ENCODE measurements at regions not wholly inside any gene's neighbourhood (a gene's known extent, or its start where the extent isn't known, plus 50 kb on each side); places are given as distances from the start of the nearest gene placed in this dataset.

- Histone ChIP-seq H4K91ac (ENCODE audit: low read depth, low read length, poor library complexity) (no peak overlapping the region), H3K4ac (ENCODE audit: low read length) (no peak overlapping the region), H4K8ac (ENCODE audit: low read depth, low read length) (no peak overlapping the region), H3K79me1 (ENCODE audit: low read depth, low read length) (no peaks in the 10 kb centered on the region), H3K4me2 (ENCODE audit: insufficient read depth, low read length, poor library complexity, severe bottlenecking) (no peak overlapping the region), H3K27me3 (ENCODE audit: control insufficient read depth in 3 of 3, insufficient read depth in 3 of 3, low read depth in 1 of 3, low read length in 3 of 3) (no peaks in the 10 kb centered on the region), H3K9ac (ENCODE audit: low read depth, low read length, poor library complexity) (no peak overlapping the region), H2BK12ac (ENCODE audit: low read length) (no peak overlapping the region), H3K27ac (replicated peaks; ENCODE audit: low read length) (no peak overlapping the region), H3K4me3 (ENCODE audit: low read length in 2 of 2) (no peak overlapping the region), H2BK120ac (ENCODE audit: low read depth, low read length) (no peak overlapping the region), H2BK5ac (ENCODE audit: low read length) (no peak overlapping the region), H3K14ac (ENCODE audit: low read length) (no peak overlapping the region), H3K18ac (ENCODE audit: low read length) (no peak overlapping the region), H2BK15ac (ENCODE audit: low read length) (no peak overlapping the region), H2AFZ (ENCODE audit: low read length) (no peak overlapping the region), H2AK5ac (ENCODE audit: low read depth, low read length) (no peak overlapping the region), H3K4me1 (ENCODE audit: control insufficient read depth in 2 of 2, insufficient read depth in 1 of 2, low read depth in 1 of 2, low read length in 2 of 2) (no peaks in the 10 kb centered on the region), H3K9me3 (replicated peaks in 1 of 2; ENCODE audit: control insufficient read depth in 2 of 2, insufficient read depth in 1 of 2, low read depth in 1 of 2, low read length in 2 of 2) (no peaks in the 10 kb centered on the region), H3K23ac (ENCODE audit: low read depth, low read length, poor library complexity) (no peak overlapping the region), H3K36me3 (replicated peaks in 1 of 2; ENCODE audit: control insufficient read depth in 2 of 2, insufficient read depth in 2 of 2, low read length in 2 of 2) (no peaks in the 10 kb centered on the region)
- no peak for DNase-seq (ENCODE audit: low spot score)
- WGBS, 2 donors (ENCODE audit: extremely low coverage in 2 of 2, insufficient read length in 2 of 2, insufficient replicate concordance in 1 of 2), result no CpG with 5 or more reads among the region's 6 CpGs
These were observed 145.3 kb downstream of the HINT1 start for GRCh38 chr5:131019601-131020315.

GRCh38 chr5:131019111-131019510 is 145.9 kb downstream of the HINT1 start:
- Histone ChIP-seq H3K4ac (ENCODE audit: low read length) (no peak overlapping the region), H2BK120ac (ENCODE audit: low read depth, low read length) (no peak overlapping the region), H2AK5ac (ENCODE audit: low read depth, low read length) (no peak overlapping the region), H3K27ac (replicated peaks; ENCODE audit: low read length) (no peak overlapping the region), H3K36me3 (replicated peaks in 1 of 2; ENCODE audit: control insufficient read depth in 2 of 2, insufficient read depth in 2 of 2, low read length in 2 of 2) (no peaks in the 10 kb centered on the region), H4K91ac (ENCODE audit: low read depth, low read length, poor library complexity) (no peak overlapping the region), H3K4me1 (ENCODE audit: control insufficient read depth in 2 of 2, insufficient read depth in 1 of 2, low read depth in 1 of 2, low read length in 2 of 2) (no peaks in the 10 kb centered on the region), H4K8ac (ENCODE audit: low read depth, low read length) (no peak overlapping the region), H2AFZ (ENCODE audit: low read length) (no peak overlapping the region), H3K18ac (ENCODE audit: low read length) (no peak overlapping the region), H3K79me1 (ENCODE audit: low read depth, low read length) (no peaks in the 10 kb centered on the region), H3K4me3 (ENCODE audit: low read length in 2 of 2) (no peak overlapping the region), H3K23ac (ENCODE audit: low read depth, low read length, poor library complexity) (no peak overlapping the region), H2BK12ac (ENCODE audit: low read length) (no peak overlapping the region), H3K4me2 (ENCODE audit: insufficient read depth, low read length, poor library complexity, severe bottlenecking) (no peak overlapping the region), H3K14ac (ENCODE audit: low read length) (no peak overlapping the region), H2BK5ac (ENCODE audit: low read length) (no peak overlapping the region), H3K27me3 (ENCODE audit: control insufficient read depth in 3 of 3, insufficient read depth in 3 of 3, low read depth in 1 of 3, low read length in 3 of 3) (no peaks in the 10 kb centered on the region), H2BK15ac (ENCODE audit: low read length) (no peak overlapping the region), H3K9me3 (replicated peaks in 1 of 2; ENCODE audit: control insufficient read depth in 2 of 2, insufficient read depth in 1 of 2, low read depth in 1 of 2, low read length in 2 of 2) (no peaks in the 10 kb centered on the region), H3K9ac (ENCODE audit: low read depth, low read length, poor library complexity) (no peak overlapping the region)
- DNase-seq (ENCODE audit: low spot score), result no peak
- WGBS, 2 donors (ENCODE audit: extremely low coverage in 2 of 2, insufficient read length in 2 of 2, insufficient replicate concordance in 1 of 2), result no CpG with 5 or more reads among the region's 1 CpG

GRCh38 chr5:131008329-131008728 is 156.7 kb downstream of the HINT1 start:
- no peak overlapping the region for H3K23ac ChIP-seq (ENCODE audit: low read depth, low read length, poor library complexity)
- no peak for DNase-seq (ENCODE audit: low spot score)
- no peak overlapping the region for H3K9ac ChIP-seq (ENCODE audit: low read depth, low read length, poor library complexity)
- H2BK5ac ChIP-seq (ENCODE audit: low read length), result no peak overlapping the region
- H3K27ac ChIP-seq (replicated peaks; ENCODE audit: low read length), result no peak overlapping the region
- H2BK120ac ChIP-seq (ENCODE audit: low read depth, low read length), result no peak overlapping the region
- no peak overlapping the region for H4K8ac ChIP-seq (ENCODE audit: low read depth, low read length)
- H4K91ac ChIP-seq (ENCODE audit: low read depth, low read length, poor library complexity), result no peak overlapping the region
- H3K9me3 ChIP-seq (replicated peaks in 1 of 2; ENCODE audit: control insufficient read depth in 2 of 2, insufficient read depth in 1 of 2, low read depth in 1 of 2, low read length in 2 of 2), result no peaks in the 10 kb centered on the region
- H2AFZ ChIP-seq (ENCODE audit: low read length), result no peak overlapping the region
- no peaks in the 10 kb centered on the region for H3K79me1 ChIP-seq (ENCODE audit: low read depth, low read length)
- no peak overlapping the region for H3K4ac ChIP-seq (ENCODE audit: low read length)
- H3K14ac ChIP-seq (ENCODE audit: low read length), result no peak overlapping the region
- no peak overlapping the region for H3K4me2 ChIP-seq (ENCODE audit: insufficient read depth, low read length, poor library complexity, severe bottlenecking)
- no peak overlapping the region for H2BK12ac ChIP-seq (ENCODE audit: low read length)
- H3K4me3 ChIP-seq (ENCODE audit: low read length in 2 of 2), result no peak overlapping the region
- H3K18ac ChIP-seq (ENCODE audit: low read length), result no peak overlapping the region
- no peaks in the 10 kb centered on the region for H3K27me3 ChIP-seq (ENCODE audit: control insufficient read depth in 3 of 3, insufficient read depth in 3 of 3, low read depth in 1 of 3, low read length in 3 of 3)
- no peaks in the 10 kb centered on the region for H3K4me1 ChIP-seq (ENCODE audit: control insufficient read depth in 2 of 2, insufficient read depth in 1 of 2, low read depth in 1 of 2, low read length in 2 of 2)
- no peak overlapping the region for H2BK15ac ChIP-seq (ENCODE audit: low read length)
- no peaks in the 10 kb centered on the region for H3K36me3 ChIP-seq (replicated peaks in 1 of 2; ENCODE audit: control insufficient read depth in 2 of 2, insufficient read depth in 2 of 2, low read length in 2 of 2)
- WGBS, 2 donors (ENCODE audit: extremely low coverage in 2 of 2, insufficient read length in 2 of 2, insufficient replicate concordance in 1 of 2), result no CpG with 5 or more reads among the region's 24 CpGs
- H2AK5ac ChIP-seq (ENCODE audit: low read depth, low read length), result no peak overlapping the region

- WGBS, 2 donors (ENCODE audit: extremely low coverage in 2 of 2, insufficient read length in 2 of 2, insufficient replicate concordance in 1 of 2), result no CpG with 5 or more reads among the region's 3 CpGs
These were observed 158.9 kb downstream of the HINT1 start for GRCh38 chr5:131005963-131006684.

More at GRCh38 chr5:131005963-131006684, 158.9 kb downstream of the HINT1 start:
- no peak overlapping the region for H2AFZ ChIP-seq (ENCODE audit: low read length)
- no peak overlapping the region for H2BK120ac ChIP-seq (ENCODE audit: low read depth, low read length)
- H2BK5ac ChIP-seq (ENCODE audit: low read length), result no peak overlapping the region
- no peak overlapping the region for H2BK15ac ChIP-seq (ENCODE audit: low read length)
- no peak overlapping the region for H3K23ac ChIP-seq (ENCODE audit: low read depth, low read length, poor library complexity)
- H3K9ac ChIP-seq (ENCODE audit: low read depth, low read length, poor library complexity), result no peak overlapping the region
- no peaks in the 10 kb centered on the region for H3K79me1 ChIP-seq (ENCODE audit: low read depth, low read length)
- no peak overlapping the region for H3K4me2 ChIP-seq (ENCODE audit: insufficient read depth, low read length, poor library complexity, severe bottlenecking)
- no peaks in the 10 kb centered on the region for H3K36me3 ChIP-seq (replicated peaks in 1 of 2; ENCODE audit: control insufficient read depth in 2 of 2, insufficient read depth in 2 of 2, low read length in 2 of 2)
- H3K27ac ChIP-seq (replicated peaks; ENCODE audit: low read length), result no peak overlapping the region
- no peak overlapping the region for H2AK5ac ChIP-seq (ENCODE audit: low read depth, low read length)
- no peak for DNase-seq (ENCODE audit: low spot score)
- H4K8ac ChIP-seq (ENCODE audit: low read depth, low read length), result no peak overlapping the region
- H3K27me3 ChIP-seq (ENCODE audit: control insufficient read depth in 3 of 3, insufficient read depth in 3 of 3, low read depth in 1 of 3, low read length in 3 of 3), result no peaks in the 10 kb centered on the region
- no peaks in the 10 kb centered on the region for H3K9me3 ChIP-seq (replicated peaks in 1 of 2; ENCODE audit: control insufficient read depth in 2 of 2, insufficient read depth in 1 of 2, low read depth in 1 of 2, low read length in 2 of 2)
- H2BK12ac ChIP-seq (ENCODE audit: low read length), result no peak overlapping the region
- no peak overlapping the region for H4K91ac ChIP-seq (ENCODE audit: low read depth, low read length, poor library complexity)
- H3K4ac ChIP-seq (ENCODE audit: low read length), result no peak overlapping the region
- H3K14ac ChIP-seq (ENCODE audit: low read length), result no peak overlapping the region
- H3K4me3 ChIP-seq (ENCODE audit: low read length in 2 of 2), result peak overlapping the region in 1 of 2 donors; percentile 54
- no peaks in the 10 kb centered on the region for H3K4me1 ChIP-seq (ENCODE audit: control insufficient read depth in 2 of 2, insufficient read depth in 1 of 2, low read depth in 1 of 2, low read length in 2 of 2)
- no peak overlapping the region for H3K18ac ChIP-seq (ENCODE audit: low read length)

Measured in neuronal stem cell (in vitro differentiated cells).